ENCODE measurements at regions not wholly inside any gene's neighbourhood (a gene's known extent, or its start where the extent isn't known, plus 50 kb on each side); places are given as distances from the start of the nearest gene placed in this dataset.

DNA sequence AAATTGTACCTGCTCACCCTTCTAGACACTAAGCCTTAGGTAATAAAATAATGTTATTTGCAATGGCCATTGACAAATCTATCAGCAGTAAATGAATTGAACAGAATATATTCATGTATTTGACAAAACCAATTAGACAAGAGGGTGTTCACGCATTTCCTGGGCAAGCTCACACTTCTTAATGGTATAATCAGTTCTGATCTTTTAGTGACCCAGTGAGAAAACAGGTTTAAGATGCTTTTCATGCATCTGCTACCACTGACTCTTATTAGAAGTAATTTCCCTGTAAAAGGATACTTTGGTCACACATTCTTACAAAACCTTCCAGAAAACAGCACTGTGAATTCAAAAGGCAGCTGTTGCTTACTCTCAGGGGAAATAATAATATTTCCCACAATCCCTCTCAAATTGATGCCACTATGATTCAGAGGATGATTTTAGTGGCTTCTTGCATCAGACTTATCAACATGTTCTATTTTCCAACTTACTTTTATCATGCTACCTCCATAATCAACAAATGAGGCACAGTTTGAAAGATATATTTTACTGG, 313.9 kb upstream of the NWD2 start:
- CTCF ChIA-PET: no interaction called here
- POLR2A ChIA-PET: no interaction called here
- DNase-seq (ENCODE audit: low read depth): no peak
- Histone ChIP-seq H3K36me3 (ENCODE audit: control insufficient read depth, insufficient read depth, low read length) (no peaks in the 10 kb centered on the region), H3K4me3 (ENCODE audit: low read depth, low read length) (no peak overlapping the region), H3K27me3 (ENCODE audit: control insufficient read depth, insufficient read depth, low read length) (no peaks in the 10 kb centered on the region)
- no peak for TF ChIP-seq CTCF (IDR thresholded peaks at IDR 0.05; ENCODE audit: insufficient read depth, low read depth, low read length)

DNA sequence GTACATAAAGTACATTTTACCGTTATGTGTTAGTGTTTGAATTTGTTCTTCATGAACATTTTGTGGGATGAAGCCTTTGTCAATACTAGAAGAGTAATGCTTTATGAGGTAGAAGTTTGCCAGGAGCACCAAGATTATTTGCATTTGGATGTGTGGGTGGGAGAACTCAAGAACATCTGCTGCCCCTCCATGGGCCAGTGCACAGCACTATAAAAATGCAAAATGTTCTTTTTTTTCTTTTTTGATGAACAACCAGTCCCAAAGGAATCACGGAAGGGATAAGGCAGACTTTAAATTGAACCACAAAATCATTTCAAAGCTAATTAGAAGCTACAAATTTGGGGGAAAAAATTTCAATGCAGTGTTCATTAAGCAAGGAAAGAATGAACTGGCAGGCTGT, 300.3 kb upstream of the NWD2 start:
- ChIA-PET POLR2A (no interaction called here), CTCF (interaction anchor here (0.9 kb wide), 1 partner anchor 9 kb away, joined by 3 read pairs; no protein-coding TSS in a partner anchor)

DNA sequence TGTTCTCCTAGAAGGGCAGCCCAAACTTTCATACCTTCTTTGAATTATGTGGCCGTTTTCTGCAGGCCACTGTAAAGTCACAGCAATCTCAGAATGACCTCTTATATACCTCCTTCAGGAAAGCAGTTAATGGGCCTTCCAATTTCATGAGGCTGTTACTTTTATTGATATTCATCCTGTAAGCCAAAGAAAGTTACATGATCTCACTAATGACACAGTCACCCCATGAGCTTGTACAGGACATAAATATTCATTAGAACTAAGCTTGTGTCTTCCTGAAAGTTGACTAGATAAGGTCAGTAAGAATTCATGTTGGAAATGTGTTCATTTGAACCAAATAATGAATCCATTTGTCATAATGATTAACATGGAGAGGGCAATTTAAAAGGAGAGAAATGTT, 283.1 kb upstream of the NWD2 start:
- CTCF ChIA-PET: no interaction called here
- DNase-seq (ENCODE audit: low read depth): no peak
- TF ChIP-seq CTCF (IDR thresholded peaks at IDR 0.05; ENCODE audit: insufficient read depth, low read depth, low read length): no peak
- POLR2A ChIA-PET: no interaction called here
- H3K4me3 ChIP-seq (ENCODE audit: low read depth, low read length): no peak overlapping the region
- H3K36me3 ChIP-seq (ENCODE audit: control insufficient read depth, insufficient read depth, low read length): no peaks in the 10 kb centered on the region
- H3K27me3 ChIP-seq (ENCODE audit: control insufficient read depth, insufficient read depth, low read length): no peaks in the 10 kb centered on the region

More for the DNA sequence above, 300.3 kb upstream of the NWD2 start:
- Histone ChIP-seq H3K27me3 (ENCODE audit: control insufficient read depth, insufficient read depth, low read length) (no peaks in the 10 kb centered on the region), H3K4me3 (ENCODE audit: low read depth, low read length) (no peak overlapping the region), H3K36me3 (ENCODE audit: control insufficient read depth, insufficient read depth, low read length) (no peaks in the 10 kb centered on the region)
- no peak for TF ChIP-seq CTCF (IDR thresholded peaks at IDR 0.05; ENCODE audit: insufficient read depth, low read depth, low read length)
- DNase-seq (ENCODE audit: low read depth): no peak

DNA sequence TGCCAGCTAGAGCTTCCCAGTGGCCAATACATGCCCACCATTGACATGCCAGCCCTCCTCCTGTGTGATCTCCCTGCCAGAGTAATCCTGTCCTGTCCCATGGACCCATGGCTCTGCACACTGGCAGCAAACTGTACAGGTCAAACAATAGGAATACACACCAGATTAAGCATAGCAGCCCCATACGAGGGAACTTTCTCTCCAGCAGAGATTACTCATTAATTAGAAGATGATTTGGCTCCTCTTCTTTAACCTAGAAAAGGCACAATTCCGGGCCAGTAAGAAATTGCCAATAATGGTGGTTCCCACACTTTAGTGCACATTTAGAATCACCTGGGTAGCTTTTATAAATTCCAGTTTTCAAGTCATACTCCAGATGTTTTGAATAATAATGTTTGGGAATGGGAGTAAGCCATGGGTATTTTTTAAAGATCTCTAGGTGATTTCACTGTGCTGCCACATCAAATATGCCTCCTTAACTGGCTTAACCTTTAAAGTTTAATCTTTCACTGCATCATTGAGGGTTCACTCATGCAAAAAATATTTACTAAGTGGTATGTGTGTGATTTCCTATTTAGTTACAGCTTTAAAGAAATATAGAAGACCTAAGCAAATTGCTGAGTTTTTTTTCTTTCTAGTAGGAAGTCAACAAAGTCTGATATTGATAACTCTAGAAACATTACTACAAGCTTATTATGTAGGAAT, 277.6 kb upstream of the NWD2 start:
- ChIA-PET CTCF (no interaction called here), POLR2A (no interaction called here)
- no peak for DNase-seq (ENCODE audit: low read depth)
- H3K36me3 ChIP-seq (ENCODE audit: control insufficient read depth, insufficient read depth, low read length): no peaks in the 10 kb centered on the region
- no peak for TF ChIP-seq CTCF (IDR thresholded peaks at IDR 0.05; ENCODE audit: insufficient read depth, low read depth, low read length)
- no peak overlapping the region for H3K4me3 ChIP-seq (ENCODE audit: low read depth, low read length)
- H3K27me3 ChIP-seq (ENCODE audit: control insufficient read depth, insufficient read depth, low read length): no peaks in the 10 kb centered on the region

GRCh38 chr4:36979533-36979932, 265.0 kb upstream of the NWD2 start:
- TF ChIP-seq CTCF (IDR thresholded peaks at IDR 0.05; ENCODE audit: insufficient read depth, low read depth, low read length): no peak
- no peak overlapping the region for H3K4me3 ChIP-seq (ENCODE audit: low read depth, low read length)
- ChIA-PET CTCF (no interaction called here), POLR2A (no interaction called here)
- H3K36me3 ChIP-seq (ENCODE audit: control insufficient read depth, insufficient read depth, low read length): no peaks in the 10 kb centered on the region
- H3K27me3 ChIP-seq (ENCODE audit: control insufficient read depth, insufficient read depth, low read length): no peaks in the 10 kb centered on the region
- DNase-seq (ENCODE audit: low read depth): no peak

Measured in BJ (cell line).